ENCODE measurements at regions not wholly inside any gene's neighbourhood (a gene's known extent, or its start where the extent isn't known, plus 50 kb on each side); places are given as distances from the start of the nearest gene placed in this dataset.

- Histone ChIP-seq H3K27ac (ENCODE audit: low read length) (no peak overlapping the region), H3K36me3 (ENCODE audit: control insufficient read depth, insufficient read depth, low read length) (no peaks in the 10 kb centered on the region), H3K27me3 (ENCODE audit: control insufficient read depth, insufficient read depth, low read length) (no peaks in the 10 kb centered on the region), H3K4me1 (ENCODE audit: control insufficient read depth, insufficient read depth, low read length) (no peaks in the 10 kb centered on the region), H3K4me3 (ENCODE audit: low read depth in 2 of 2, low read length in 2 of 2) (peak overlapping the region in 1 of 2 experiments; percentile 7; a peak in 1 of 4 replicates), H3K9me3 (ENCODE audit: control insufficient read depth, insufficient read depth, low read depth, low read length) (no peaks in the 10 kb centered on the region; the same call in 1 of the 2 replicates)
- TF ChIP-seq, protein P1, sequence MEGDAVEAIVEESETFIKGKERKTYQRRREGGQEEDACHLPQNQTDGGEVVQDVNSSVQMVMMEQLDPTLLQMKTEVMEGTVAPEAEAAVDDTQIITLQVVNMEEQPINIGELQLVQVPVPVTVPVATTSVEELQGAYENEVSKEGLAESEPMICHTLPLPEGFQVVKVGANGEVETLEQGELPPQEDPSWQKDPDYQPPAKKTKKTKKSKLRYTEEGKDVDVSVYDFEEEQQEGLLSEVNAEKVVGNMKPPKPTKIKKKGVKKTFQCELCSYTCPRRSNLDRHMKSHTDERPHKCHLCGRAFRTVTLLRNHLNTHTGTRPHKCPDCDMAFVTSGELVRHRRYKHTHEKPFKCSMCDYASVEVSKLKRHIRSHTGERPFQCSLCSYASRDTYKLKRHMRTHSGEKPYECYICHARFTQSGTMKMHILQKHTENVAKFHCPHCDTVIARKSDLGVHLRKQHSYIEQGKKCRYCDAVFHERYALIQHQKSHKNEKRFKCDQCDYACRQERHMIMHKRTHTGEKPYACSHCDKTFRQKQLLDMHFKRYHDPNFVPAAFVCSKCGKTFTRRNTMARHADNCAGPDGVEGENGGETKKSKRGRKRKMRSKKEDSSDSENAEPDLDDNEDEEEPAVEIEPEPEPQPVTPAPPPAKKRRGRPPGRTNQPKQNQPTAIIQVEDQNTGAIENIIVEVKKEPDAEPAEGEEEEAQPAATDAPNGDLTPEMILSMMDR (IDR thresholded peaks at IDR 0.05): no peak
- TF ChIP-seq TCF7L2 (IDR thresholded peaks at IDR 0.05; ENCODE audit: low read depth, low read length) (no peak), SIN3A (IDR thresholded peaks at IDR 0.05; ENCODE audit: borderline replicate concordance, insufficient read depth, low read depth, low read length) (no peak)
- TF ChIP-seq, protein P2, sequence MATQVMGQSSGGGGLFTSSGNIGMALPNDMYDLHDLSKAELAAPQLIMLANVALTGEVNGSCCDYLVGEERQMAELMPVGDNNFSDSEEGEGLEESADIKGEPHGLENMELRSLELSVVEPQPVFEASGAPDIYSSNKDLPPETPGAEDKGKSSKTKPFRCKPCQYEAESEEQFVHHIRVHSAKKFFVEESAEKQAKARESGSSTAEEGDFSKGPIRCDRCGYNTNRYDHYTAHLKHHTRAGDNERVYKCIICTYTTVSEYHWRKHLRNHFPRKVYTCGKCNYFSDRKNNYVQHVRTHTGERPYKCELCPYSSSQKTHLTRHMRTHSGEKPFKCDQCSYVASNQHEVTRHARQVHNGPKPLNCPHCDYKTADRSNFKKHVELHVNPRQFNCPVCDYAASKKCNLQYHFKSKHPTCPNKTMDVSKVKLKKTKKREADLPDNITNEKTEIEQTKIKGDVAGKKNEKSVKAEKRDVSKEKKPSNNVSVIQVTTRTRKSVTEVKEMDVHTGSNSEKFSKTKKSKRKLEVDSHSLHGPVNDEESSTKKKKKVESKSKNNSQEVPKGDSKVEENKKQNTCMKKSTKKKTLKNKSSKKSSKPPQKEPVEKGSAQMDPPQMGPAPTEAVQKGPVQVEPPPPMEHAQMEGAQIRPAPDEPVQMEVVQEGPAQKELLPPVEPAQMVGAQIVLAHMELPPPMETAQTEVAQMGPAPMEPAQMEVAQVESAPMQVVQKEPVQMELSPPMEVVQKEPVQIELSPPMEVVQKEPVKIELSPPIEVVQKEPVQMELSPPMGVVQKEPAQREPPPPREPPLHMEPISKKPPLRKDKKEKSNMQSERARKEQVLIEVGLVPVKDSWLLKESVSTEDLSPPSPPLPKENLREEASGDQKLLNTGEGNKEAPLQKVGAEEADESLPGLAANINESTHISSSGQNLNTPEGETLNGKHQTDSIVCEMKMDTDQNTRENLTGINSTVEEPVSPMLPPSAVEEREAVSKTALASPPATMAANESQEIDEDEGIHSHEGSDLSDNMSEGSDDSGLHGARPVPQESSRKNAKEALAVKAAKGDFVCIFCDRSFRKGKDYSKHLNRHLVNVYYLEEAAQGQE (IDR thresholded peaks at IDR 0.05; ENCODE audit: insufficient read depth in 1 of 2, low read depth in 2 of 2, low read length in 1 of 2): no peak
- intact Hi-C loops (cut with micrococcal nuclease; ENCODE audit: unreplicated experiment): no loop called here
- ATAC-seq: no peak
- no TSS peak for BruUV-seq (replicated peaks)
- in situ Hi-C loops (cut with HindIII; ENCODE audit: low pct_unique_long_range_greater_than_20kb, low sequenced_read_pairs): no loop called here
- ChIA-PET POLR2A (no interaction called here), CTCF (no interaction called here)
- DNase-seq (ENCODE audit: low read depth, low spot score): no peak
These were observed 576.6 kb upstream of the SORCS1 start for GRCh38 chr10:107740962-107741690.

- POLR2A ChIA-PET: no interaction called here
- TF ChIP-seq, protein P1 (IDR thresholded peaks at IDR 0.05): no peak
- TF ChIP-seq, protein P2 (IDR thresholded peaks at IDR 0.05; ENCODE audit: insufficient read depth in 1 of 2, low read depth in 2 of 2, low read length in 1 of 2): no peak
- Histone ChIP-seq H3K27me3 (ENCODE audit: control insufficient read depth, insufficient read depth, low read length) (no peaks in the 10 kb centered on the region), H3K9me3 (ENCODE audit: control insufficient read depth, insufficient read depth, low read depth, low read length) (no peaks in the 10 kb centered on the region; the same call in 1 of the 2 replicates), H3K4me3 (ENCODE audit: low read depth in 2 of 2, low read length in 2 of 2) (no peak overlapping the region), H3K36me3 (ENCODE audit: control insufficient read depth, insufficient read depth, low read length) (no peaks in the 10 kb centered on the region), H3K27ac (ENCODE audit: low read length) (no peak overlapping the region), H3K4me1 (ENCODE audit: control insufficient read depth, insufficient read depth, low read length) (no peaks in the 10 kb centered on the region)
- DNase-seq (ENCODE audit: low read depth, low spot score): no peak
- CTCF ChIA-PET: no interaction called here
- no peak for ATAC-seq
- in situ Hi-C loops (cut with HindIII; ENCODE audit: low pct_unique_long_range_greater_than_20kb, low sequenced_read_pairs): no loop called here
- intact Hi-C loops (cut with micrococcal nuclease; ENCODE audit: unreplicated experiment): no loop called here
- BruUV-seq (replicated peaks): no TSS peak
These were observed 575.4 kb upstream of the SORCS1 start for GRCh38 chr10:107739951-107740350.

Data from Panc1 (cell line).